GM04503 (cell line): ENCODE measurements at regions not wholly inside any gene's neighbourhood (a gene's known extent, or its start where the extent isn't known, plus 50 kb on each side); places are given as distances from the start of the nearest gene placed in this dataset.
"Not testable (repeated sequence)": the region's sequence is repeated elsewhere in the genome, so short reads cannot be mapped to it uniquely, and the experiment has no call there.

Source experiments
- DNase-seq: peaks from one replicate; pipeline ENCODE4 v3.0.0-alpha.2; 2012; ENCODE audit warnings: low read depth

DNA sequence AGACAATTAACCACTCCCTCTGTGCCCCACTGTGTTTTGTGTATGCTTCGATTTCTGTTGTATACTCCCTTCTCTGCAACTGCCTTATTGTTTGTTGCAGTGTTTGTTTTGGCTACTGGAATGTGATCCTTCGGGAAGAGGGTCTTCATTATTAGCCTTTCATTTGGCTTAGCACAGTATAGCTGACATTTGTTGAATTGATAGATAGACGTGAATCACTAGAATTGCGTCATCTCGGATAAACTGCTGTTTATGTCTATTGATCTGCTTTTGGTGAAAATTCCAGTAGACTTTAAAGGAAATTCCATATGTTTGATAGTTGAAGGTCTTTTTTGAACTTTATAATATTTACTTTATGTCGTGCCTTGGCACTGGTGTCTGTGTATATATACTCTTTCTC, 189.9 kb upstream of the EYA4 start:
- DNase-seq: no peak

DNA sequence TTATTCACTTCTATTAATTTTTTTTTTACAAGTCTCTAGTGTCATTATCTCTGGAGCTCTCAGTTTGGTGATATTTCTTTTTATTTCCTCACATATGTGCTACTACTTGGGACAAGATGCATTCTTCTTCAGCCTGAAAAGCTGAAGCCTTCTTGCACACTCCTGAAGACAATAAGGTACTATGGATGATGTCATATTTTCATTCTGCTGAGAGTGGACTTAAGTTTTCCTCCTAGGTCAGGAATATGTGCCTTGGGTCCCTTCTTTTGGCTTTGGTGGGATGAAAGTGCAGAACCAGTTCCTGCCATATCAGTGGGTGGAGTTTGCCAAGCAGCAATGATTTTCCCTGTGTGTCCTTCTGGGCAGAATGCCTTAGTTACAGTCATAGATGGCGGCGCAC, 188.7 kb upstream of the EYA4 start:
- DNase-seq: no peak

- DNase-seq: no peak
These were observed 185.7 kb upstream of the EYA4 start for GRCh38 chr6:133055441-133055966.

DNA sequence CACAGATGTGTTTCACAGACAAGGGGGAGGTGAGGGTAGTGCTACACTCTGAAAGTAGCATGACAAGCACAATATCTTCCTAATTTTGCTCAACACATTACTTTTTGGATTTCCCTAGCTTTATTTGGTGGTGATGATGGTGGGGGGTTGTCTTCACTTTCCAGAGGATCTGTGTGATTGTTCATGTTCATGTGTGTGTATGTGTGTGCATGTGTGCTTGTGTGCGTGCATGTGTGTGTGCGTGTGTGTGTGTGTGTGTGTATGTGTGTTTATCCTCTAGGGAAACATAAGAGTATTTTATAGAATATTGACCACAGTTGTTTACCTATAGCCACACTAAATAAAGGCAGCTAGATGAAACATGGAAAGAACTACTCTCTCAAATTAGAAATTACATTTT, 183.8 kb upstream of the EYA4 start:
- DNase-seq: no peak

DNA sequence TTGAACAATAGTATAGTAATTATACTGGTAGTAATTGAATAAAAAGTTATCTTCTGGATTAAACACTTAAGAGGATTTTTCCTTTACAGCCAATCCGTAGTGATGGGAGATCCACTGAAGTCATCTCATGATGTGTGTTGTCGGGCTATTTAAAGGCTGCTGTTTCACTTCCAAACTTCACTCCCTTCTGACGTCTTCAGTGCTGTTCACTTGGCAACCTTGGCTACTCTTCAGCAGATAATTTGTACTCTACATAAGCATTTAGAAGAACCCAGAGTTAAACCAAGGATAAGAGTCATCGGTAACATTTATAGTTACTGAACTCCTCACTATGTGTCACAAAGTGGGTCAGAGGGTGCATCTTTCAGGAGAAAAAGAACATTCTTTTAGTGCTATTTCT, 179.1 kb upstream of the EYA4 start:
- DNase-seq: no peak

GRCh38 chr6:133062696-133063306, 178.4 kb upstream of the EYA4 start:
- DNase-seq: no peak

DNA sequence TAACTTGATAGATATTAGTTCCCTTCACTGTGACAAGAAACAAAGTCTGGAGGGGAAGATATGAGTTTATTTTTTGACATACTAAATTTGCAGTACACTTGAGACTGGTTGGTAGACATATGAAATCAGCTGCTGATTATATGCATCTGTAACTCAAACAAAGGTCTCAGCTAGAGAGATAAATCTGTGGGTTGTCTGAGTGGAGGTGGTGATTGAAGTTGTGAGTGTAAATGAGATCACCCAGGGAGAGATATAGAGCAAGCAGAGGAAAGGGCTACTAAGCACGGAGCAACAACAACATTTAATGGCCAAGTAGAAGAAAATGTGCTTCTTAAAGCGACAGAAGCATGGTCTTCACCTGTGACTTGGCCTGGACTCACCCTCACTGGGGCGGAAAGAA, 173.2 kb upstream of the EYA4 start:
- no peak for DNase-seq

DNA sequence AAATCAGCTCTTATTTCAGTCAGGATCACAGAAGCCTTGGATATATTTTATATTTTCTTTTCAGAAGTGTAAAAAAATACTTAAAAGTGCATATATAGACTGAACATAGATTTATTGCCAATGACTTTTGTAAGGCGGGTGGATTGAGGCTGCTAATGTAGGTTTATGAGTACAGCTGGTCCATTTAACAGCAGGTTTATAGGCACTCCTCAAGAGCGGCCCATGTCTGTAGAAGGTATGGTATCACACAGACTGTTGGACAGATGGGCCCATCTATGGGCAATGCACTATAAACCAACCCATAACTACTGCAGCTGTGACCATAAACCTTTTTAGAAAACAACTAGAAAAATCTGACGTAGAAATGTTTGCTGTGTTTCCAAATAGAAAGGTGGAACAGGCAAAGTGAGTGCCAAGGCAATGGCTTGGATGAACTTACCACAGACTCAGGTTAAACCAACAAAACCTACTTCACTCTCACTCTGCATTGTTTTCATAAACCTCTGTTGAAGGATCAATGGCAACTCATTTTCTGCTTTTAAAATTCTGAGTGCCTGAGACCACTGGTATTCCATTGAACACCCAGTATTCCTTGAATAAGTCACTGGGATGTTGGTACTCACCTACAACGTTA, 170.6 kb upstream of the EYA4 start:
- no peak for DNase-seq

- DNase-seq: no peak
These were observed 161.3 kb upstream of the EYA4 start for GRCh38 chr6:133079901-133080300.

- DNase-seq: no peak
These were observed 157.7 kb upstream of the EYA4 start for GRCh38 chr6:133083248-133083967.

DNA sequence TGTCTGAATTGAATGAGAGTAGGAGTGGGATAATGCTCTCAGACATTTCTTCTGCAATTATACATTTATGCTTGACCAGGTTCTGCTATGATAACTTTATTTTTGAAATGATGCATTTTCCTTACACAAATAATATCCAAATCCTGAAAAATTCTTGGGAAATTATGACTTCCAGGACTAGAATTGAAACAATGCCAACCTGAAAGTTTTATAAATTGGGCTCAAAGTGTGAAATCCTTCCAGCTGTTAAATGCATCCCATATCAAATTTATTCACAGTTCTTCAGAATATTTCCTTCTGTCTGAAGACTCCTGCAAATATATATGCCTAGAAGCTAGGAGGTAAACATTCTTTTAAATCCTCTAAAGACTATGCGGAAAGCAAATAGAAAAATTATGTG, 155.7 kb upstream of the EYA4 start:
- DNase-seq: no peak

DNA sequence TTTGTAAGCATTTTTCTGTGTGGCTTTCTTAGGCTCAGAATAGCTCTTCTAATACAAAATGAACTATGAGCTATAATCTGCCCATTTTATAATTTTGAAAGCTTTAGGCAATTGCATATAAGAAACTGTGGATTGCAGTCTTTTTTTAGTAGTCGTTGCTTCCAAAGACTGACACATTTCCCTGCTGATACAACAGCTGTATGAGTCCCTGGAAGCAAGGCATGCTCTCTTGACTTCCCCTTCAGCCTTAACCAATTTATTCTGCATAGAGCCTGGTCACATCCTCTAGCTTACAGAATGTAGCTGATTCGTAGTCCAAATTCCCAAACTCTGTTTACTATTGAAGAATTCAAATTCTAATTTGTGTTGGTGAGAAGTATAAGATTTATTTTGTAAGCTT, 155.3 kb upstream of the EYA4 start:
- DNase-seq: no peak

- DNase-seq: no peak
These were observed 152.0 kb upstream of the EYA4 start for GRCh38 chr6:133088931-133089695.

DNA sequence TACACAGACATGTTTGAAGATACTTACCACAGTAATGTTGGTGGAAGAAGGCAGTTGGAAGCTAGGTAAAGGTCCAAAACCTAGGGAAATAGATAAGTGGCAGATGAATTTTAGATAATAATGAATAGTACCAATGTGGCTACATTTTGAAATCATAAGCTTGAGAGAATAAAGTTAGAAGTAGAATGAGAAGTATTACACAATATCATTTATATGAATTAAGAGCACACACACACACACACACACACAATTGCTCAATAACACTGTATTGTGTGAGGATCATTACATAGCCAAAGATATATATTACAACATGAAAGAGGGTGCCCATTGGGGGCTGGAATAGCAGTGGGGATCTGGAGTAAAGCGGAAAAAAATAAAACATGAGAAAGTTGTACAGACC, 149.0 kb upstream of the EYA4 start:
- no peak for DNase-seq

- DNase-seq: no peak
These were observed 148.4 kb upstream of the EYA4 start for GRCh38 chr6:133092771-133093170.

DNA sequence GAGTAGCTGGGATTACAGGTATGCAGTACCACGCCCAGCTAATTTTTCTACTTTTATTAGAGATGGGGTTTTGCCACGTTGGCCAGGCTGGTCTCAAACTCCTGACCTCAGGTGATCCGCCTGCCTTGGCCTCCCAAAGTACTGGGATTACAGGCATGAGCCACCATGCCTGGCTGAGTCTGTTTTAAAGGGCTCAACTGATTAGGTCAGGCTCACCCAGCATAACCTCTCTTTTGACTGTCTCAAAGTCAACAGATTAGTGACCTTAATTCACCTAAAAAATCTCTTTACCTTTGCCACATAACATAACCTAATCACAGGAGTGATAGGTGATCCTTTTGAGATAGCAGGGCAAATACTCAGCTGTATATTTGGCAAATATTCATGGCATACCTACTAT, 147.9 kb upstream of the EYA4 start:
- not testable (repeated sequence) for DNase-seq

DNA sequence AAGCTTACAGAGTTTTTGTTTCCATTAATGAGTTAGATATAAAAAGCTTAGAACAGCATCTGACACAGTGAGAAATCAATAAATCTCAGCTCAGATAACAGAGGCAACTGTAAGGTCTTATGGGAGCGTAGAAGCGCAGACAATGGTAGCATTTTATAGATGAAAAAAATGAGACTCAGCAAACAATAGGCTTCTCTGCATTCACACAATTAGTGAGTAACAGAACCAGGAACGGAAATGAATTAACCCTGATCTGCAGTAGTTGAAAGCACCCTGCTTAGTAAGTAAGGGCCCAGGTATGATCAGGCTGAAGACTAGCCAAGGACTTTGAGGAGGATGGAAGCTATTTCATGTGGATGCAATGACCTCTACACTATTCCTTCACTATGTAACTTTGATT, 147.2 kb upstream of the EYA4 start:
- no peak for DNase-seq

- DNase-seq: no peak
These were observed 143.9 kb upstream of the EYA4 start for GRCh38 chr6:133097208-133097607.

DNA sequence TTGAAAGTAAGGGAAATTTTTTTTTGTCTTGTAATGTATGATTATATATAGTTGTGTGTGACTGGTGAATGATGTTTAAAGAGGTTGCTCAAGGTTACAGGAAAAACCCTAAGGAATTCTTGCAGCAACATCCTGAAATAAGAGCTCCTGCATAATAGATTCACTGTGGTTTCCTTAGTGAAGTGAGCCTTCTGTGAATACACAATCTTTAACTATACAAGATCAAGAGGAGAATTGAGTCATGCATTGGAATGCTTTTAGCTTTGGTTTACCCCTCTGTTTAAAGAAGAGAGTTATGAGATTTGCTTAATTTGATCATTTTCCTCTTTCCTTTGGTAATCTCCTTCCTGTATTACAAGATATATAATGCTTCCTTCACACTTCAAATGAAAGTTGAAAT, 141.6 kb upstream of the EYA4 start:
- no peak for DNase-seq

- no peak for DNase-seq
These were observed 140.3 kb upstream of the EYA4 start for GRCh38 chr6:133100865-133101264.

GRCh38 chr6:133101790-133102189, 139.4 kb upstream of the EYA4 start:
- no peak for DNase-seq

GRCh38 chr6:133106934-133107333, 134.2 kb upstream of the EYA4 start:
- no peak for DNase-seq

GRCh38 chr6:133108419-133108818, 132.7 kb upstream of the EYA4 start:
- DNase-seq: no peak
